ENCODE measurements at regions not wholly inside any gene's neighbourhood (a gene's known extent, or its start where the extent isn't known, plus 50 kb on each side); places are given as distances from the start of the nearest gene placed in this dataset.

- POLR2A ChIA-PET = no interaction called here
- CTCF ChIA-PET = no interaction called here
These were observed 84.4 kb upstream of the PPFIA2 start for GRCh38 chr12:81843599-81843998.

- CTCF ChIA-PET = no interaction called here
- POLR2A ChIA-PET = no interaction called here
These were observed 76.6 kb upstream of the PPFIA2 start for GRCh38 chr12:81835783-81836182.

GRCh38 chr12:81819991-81820633 is 61.0 kb upstream of the PPFIA2 start:
- POLR2A ChIA-PET = no interaction called here

GRCh38 chr12:81815611-81816010 is 56.5 kb upstream of the PPFIA2 start:
- ChIA-PET CTCF (no interaction called here), POLR2A (no interaction called here)

More at GRCh38 chr12:81819991-81820633, 61.0 kb upstream of the PPFIA2 start:
- CTCF ChIA-PET = no interaction called here

GRCh38 chr12:81811778-81812125 is 52.6 kb upstream of the PPFIA2 start:
- CTCF ChIA-PET = no interaction called here
- POLR2A ChIA-PET = no interaction called here

- POLR2A ChIA-PET = no interaction called here
- CTCF ChIA-PET = no interaction called here
These were observed 52.1 kb upstream of the PPFIA2 start for GRCh38 chr12:81811061-81811777.

- ChIA-PET POLR2A (no interaction called here), CTCF (no interaction called here)
These were observed 50.9 kb upstream of the PPFIA2 start for GRCh38 chr12:81809829-81810595.

GRCh38 chr12:81809113-81809777 is 50.1 kb upstream of the PPFIA2 start:
- ChIA-PET CTCF (no interaction called here), POLR2A (no interaction called here)

Measured in activated CD8-positive, alpha-beta memory T cell treated with anti-CD3 and anti-CD28 coated beads for 36 hours (primary cell).